H1 (cell line): ENCODE measurements at regions not wholly inside any gene's neighbourhood (a gene's known extent, or its start where the extent isn't known, plus 50 kb on each side); places are given as distances from the start of the nearest gene placed in this dataset.

ENCODE experiments used
- SUZ12 ChIP-seq: fragments of 200-600 bp; sonication (generic); IDR thresholded peaks from 2 replicates; pipeline ENCODE4 v1.6.1; 2012; ENCODE audit warnings: mild to moderate bottlenecking, inconsistent platforms, low read length, moderate library complexity, mixed read lengths
- YY1 ChIP-seq: IDR thresholded peaks from 2 replicates; pipeline ENCODE4 v1.6.1; 2011; ENCODE audit warnings: low read depth, mild to moderate bottlenecking, low read length

- no peak for TF ChIP-seq YY1
- no peak for TF ChIP-seq SUZ12
These were observed 1006.6 kb upstream of the LRRN3 start (continued) for GRCh38 chr7:110084181-110084807.
